AG04450 (cell line): ENCODE measurements at regions not wholly inside any gene's neighbourhood (a gene's known extent, or its start where the extent isn't known, plus 50 kb on each side); places are given as distances from the start of the nearest gene placed in this dataset.

Source experiments
- CTCF ChIA-PET: fragments of 300-600, 350-600 bp; formaldehyde crosslinking; extraction: SDS; loops from one replicate; lab custom pipeline; 2022; ENCODE audit warnings: antibody characterized with exemption, inconsistent platforms; lab: Charles Lee
- POLR2A ChIA-PET: fragments of 350-600 bp; formaldehyde crosslinking; extraction: SDS; loops from one replicate; lab custom pipeline; 2021; ENCODE audit warnings: antibody characterized with exemption, inconsistent platforms; lab: Yijun Ruan, JAX
- DNase-seq: peaks from one replicate; pipeline ENCODE4 v3.0.0-alpha.2; 2011; ENCODE audit warnings: low read depth, low spot score
- H3K27ac ChIP-seq: one replicate; pipeline ENCODE4 v1.5.1; 2012; ENCODE audit warnings: low read depth, low read length, control low read depth
- H3K27me3 ChIP-seq: one replicate; pipeline ENCODE4 v1.6.0; 2012; ENCODE audit warnings: low read length; ENCODE audit not compliant: control insufficient read depth, insufficient read depth
- H3K4me3 ChIP-seq: 2 replicates; pipeline ENCODE4 v1.5.1; 2011; ENCODE audit warnings: mild to moderate bottlenecking, low read depth, low read length, control low read depth
- H3K9me3 ChIP-seq: 2 replicates; pipeline ENCODE4 v1.5.1; 2012; ENCODE audit warnings: low read length; ENCODE audit not compliant: control insufficient read depth, insufficient read depth
- CTCF ChIP-seq: IDR thresholded peaks from 2 replicates; pipeline ENCODE4 v1.5.1; 2011; ENCODE audit warnings: low read depth, low read length, control low read depth, inconsistent platforms

GRCh38 chr12:124406043-124406442 is 111.2 kb downstream of the RFLNA start:
- CTCF ChIA-PET: no interaction called here
- no peak for DNase-seq
- Histone ChIP-seq H3K27ac (no peak overlapping the region), H3K4me3 (no peak overlapping the region), H3K27me3 (no peaks in the 10 kb centered on the region), H3K9me3 (no peaks in the 10 kb centered on the region; the same call in 1 of the 2 replicates)
- no peak for TF ChIP-seq CTCF
- POLR2A ChIA-PET: no interaction called here

GRCh38 chr12:124405592-124405991 is 110.7 kb downstream of the RFLNA start:
- CTCF ChIA-PET: no interaction called here
- no peaks in the 10 kb centered on the region; the same call in 1 of the 2 replicates for H3K9me3 ChIP-seq
- no peak for TF ChIP-seq CTCF
- H3K27me3 ChIP-seq: no peaks in the 10 kb centered on the region
- no peak overlapping the region for H3K4me3 ChIP-seq
- H3K27ac ChIP-seq: no peak overlapping the region
- POLR2A ChIA-PET: no interaction called here
- DNase-seq: no peak

GRCh38 chr12:124405151-124405550 is 110.3 kb downstream of the RFLNA start:
- ChIA-PET POLR2A (interaction anchor here (1.0 kb wide), 1 partner anchor 11 kb away, joined by 3 read pairs; no protein-coding TSS in a partner anchor), CTCF (no interaction called here)
- TF ChIP-seq CTCF: no peak
- Histone ChIP-seq H3K9me3 (no peaks in the 10 kb centered on the region; the same call in 1 of the 2 replicates), H3K27me3 (no peaks in the 10 kb centered on the region), H3K4me3 (no peak overlapping the region), H3K27ac (no peak overlapping the region)
- DNase-seq: no peak

GRCh38 chr12:124404162-124404784 is 109.4 kb downstream of the RFLNA start:
- ChIA-PET CTCF (no interaction called here), POLR2A (interaction anchor here (1.0 kb wide), 1 partner anchor 12 kb away, joined by 3 read pairs; no protein-coding TSS in a partner anchor)
- no peaks in the 10 kb centered on the region for H3K27me3 ChIP-seq
- no peaks in the 10 kb centered on the region; the same call in 1 of the 2 replicates for H3K9me3 ChIP-seq
- H3K27ac ChIP-seq: no peak overlapping the region
- TF ChIP-seq CTCF: no peak
- no peak overlapping the region for H3K4me3 ChIP-seq
- DNase-seq: no peak

GRCh38 chr12:124403273-124403672 is 108.4 kb downstream of the RFLNA start:
- no peaks in the 10 kb centered on the region for H3K27me3 ChIP-seq
- TF ChIP-seq CTCF: no peak
- CTCF ChIA-PET: interaction anchor here (1.3 kb wide), 1 partner anchor 16 kb away, joined by 3 read pairs; no protein-coding TSS in a partner anchor
- no peak overlapping the region for H3K27ac ChIP-seq
- POLR2A ChIA-PET: no interaction called here
- H3K4me3 ChIP-seq: no peak overlapping the region
- DNase-seq: no peak
- H3K9me3 ChIP-seq: no peaks in the 10 kb centered on the region; the same call in 1 of the 2 replicates
